Lung (tissue), 11 donors: ENCODE measurements at regions not wholly inside any gene's neighbourhood (a gene's known extent, or its start where the extent isn't known, plus 50 kb on each side); places are given as distances from the start of the nearest gene placed in this dataset.
A peak's percentile ranks its signal among the peaks of the same experiment; 100 is the strongest.

Source experiments
- ATAC-seq: fragments of 200-7000 bp; cut with Tn5 transposase; one replicate; pipeline ENCODE4 v1.9.1; 2020; ENCODE audit warnings: moderate number of reproducible peaks; ENCODE audit not compliant: insufficient read depth, low FRiP score
- DNase-seq, 3 donors: peaks; one replicate each; pipeline ENCODE4 v3.0.0-alpha.2; 2013 to 2017
- H3K27ac ChIP-seq, 2 donors: one replicate each; pipeline ENCODE4 v1.5.1; 2013; ENCODE audit warnings: mild to moderate bottlenecking in 2 of 2, moderate library complexity in 2 of 2, control low read depth in 1 of 2, inconsistent platforms in 1 of 2, low read depth in 1 of 2, low read length in 1 of 2
- H3K27me3 ChIP-seq, 3 donors: one replicate each; pipeline ENCODE4 v1.5.1; 2013; ENCODE audit warnings: low read length in 2 of 3; ENCODE audit not compliant: control insufficient read depth in 3 of 3, insufficient read depth in 3 of 3
- H3K36me3 ChIP-seq, 4 donors: one replicate each; pipeline ENCODE4 v1.5.1; 2013; ENCODE audit warnings: low read length in 4 of 4, mild to moderate bottlenecking in 1 of 4, moderate library complexity in 1 of 4; ENCODE audit not compliant: control insufficient read depth in 4 of 4, insufficient read depth in 4 of 4
- H3K4me1 ChIP-seq, 5 donors: one replicate each; pipeline ENCODE4 v1.5.1; 2013; ENCODE audit warnings: low read length in 5 of 5, mild to moderate bottlenecking in 2 of 5, moderate library complexity in 1 of 5; ENCODE audit not compliant: control insufficient read depth in 5 of 5, insufficient read depth in 5 of 5
- H3K4me3 ChIP-seq: one replicate; pipeline ENCODE4 v1.5.1; 2013; ENCODE audit warnings: mild to moderate bottlenecking, control low read depth, moderate library complexity
- H3K9ac ChIP-seq, 2 donors: one replicate each; pipeline ENCODE4 v1.5.1; 2013; ENCODE audit warnings: low read length in 2 of 2, control low read depth in 1 of 2; ENCODE audit not compliant: insufficient read depth in 1 of 2
- H3K9me3 ChIP-seq, 4 donors: one replicate each; pipeline ENCODE4 v1.5.1; 2013; ENCODE audit warnings: low read length in 3 of 4, mild to moderate bottlenecking in 1 of 4, moderate library complexity in 1 of 4; ENCODE audit not compliant: control insufficient read depth in 4 of 4, insufficient read depth in 3 of 4
- whole genome bisulfite sequencing, 2 donors: extraction: QIAGEN DNeasy Blood & Tissue Kit; methylation state at CpG; one replicate each; pipeline ENCODE4 v1.1.7; 2013; 5-methylcytosine and 5-hydroxymethylcytosine counted together
- TF ChIP-seq, protein P1 (sequence below): IDR thresholded peaks from 2 replicates; pipeline ENCODE4 v1.5.1; 2012; ENCODE audit warnings: mild to moderate bottlenecking; ENCODE audit errors: control extremely low read depth, extremely low read depth
- donor health status: control.
- donor health status: control.
- donor health status: Bipolar disorder and iron deficiency.
- donor health status: healthy.
- donor health status: DM: yes; HTN: yes; CAD: no.

DNA sequence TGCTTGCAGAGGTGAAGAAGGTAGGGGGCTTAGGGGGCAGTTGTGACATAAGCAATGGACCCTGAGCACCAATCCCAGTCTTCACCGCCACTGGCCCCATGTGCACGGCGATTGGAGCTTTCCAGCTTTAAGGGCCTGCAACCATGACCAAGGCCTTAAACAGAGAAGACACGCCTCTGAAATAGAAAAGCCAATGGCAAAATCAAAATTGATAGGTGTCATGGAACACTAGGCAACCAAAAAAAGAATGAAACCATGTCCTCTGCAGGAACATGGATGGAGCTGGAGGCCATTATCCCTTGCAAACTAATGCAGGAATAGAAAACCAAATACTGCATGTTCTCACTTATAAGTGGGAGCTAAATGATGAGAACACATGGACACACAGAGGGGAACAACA, 146.3 kb downstream of the SCARB1 start:
- TF ChIP-seq, protein P1, sequence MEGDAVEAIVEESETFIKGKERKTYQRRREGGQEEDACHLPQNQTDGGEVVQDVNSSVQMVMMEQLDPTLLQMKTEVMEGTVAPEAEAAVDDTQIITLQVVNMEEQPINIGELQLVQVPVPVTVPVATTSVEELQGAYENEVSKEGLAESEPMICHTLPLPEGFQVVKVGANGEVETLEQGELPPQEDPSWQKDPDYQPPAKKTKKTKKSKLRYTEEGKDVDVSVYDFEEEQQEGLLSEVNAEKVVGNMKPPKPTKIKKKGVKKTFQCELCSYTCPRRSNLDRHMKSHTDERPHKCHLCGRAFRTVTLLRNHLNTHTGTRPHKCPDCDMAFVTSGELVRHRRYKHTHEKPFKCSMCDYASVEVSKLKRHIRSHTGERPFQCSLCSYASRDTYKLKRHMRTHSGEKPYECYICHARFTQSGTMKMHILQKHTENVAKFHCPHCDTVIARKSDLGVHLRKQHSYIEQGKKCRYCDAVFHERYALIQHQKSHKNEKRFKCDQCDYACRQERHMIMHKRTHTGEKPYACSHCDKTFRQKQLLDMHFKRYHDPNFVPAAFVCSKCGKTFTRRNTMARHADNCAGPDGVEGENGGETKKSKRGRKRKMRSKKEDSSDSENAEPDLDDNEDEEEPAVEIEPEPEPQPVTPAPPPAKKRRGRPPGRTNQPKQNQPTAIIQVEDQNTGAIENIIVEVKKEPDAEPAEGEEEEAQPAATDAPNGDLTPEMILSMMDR = no peak
- H3K4me1 ChIP-seq = peaks cover 0 to 27% (median 11%) of the 10 kb centered on the region in 5 donors
- peak overlapping the region in 1 of 2 donors; percentile 81 for H3K27ac ChIP-seq
- ATAC-seq (no peak), DNase-seq (no peak)
- no peak overlapping the region for H3K4me3 ChIP-seq
- H3K27me3 ChIP-seq = no peaks in the 10 kb centered on the region
- no peaks in the 10 kb centered on the region for H3K36me3 ChIP-seq
- no peaks in the 10 kb centered on the region for H3K9me3 ChIP-seq
- 99 to 100% methylated on average over 4 of the region's 4 CpGs for WGBS, 2 donors
- no peak overlapping the region for H3K9ac ChIP-seq

DNA sequence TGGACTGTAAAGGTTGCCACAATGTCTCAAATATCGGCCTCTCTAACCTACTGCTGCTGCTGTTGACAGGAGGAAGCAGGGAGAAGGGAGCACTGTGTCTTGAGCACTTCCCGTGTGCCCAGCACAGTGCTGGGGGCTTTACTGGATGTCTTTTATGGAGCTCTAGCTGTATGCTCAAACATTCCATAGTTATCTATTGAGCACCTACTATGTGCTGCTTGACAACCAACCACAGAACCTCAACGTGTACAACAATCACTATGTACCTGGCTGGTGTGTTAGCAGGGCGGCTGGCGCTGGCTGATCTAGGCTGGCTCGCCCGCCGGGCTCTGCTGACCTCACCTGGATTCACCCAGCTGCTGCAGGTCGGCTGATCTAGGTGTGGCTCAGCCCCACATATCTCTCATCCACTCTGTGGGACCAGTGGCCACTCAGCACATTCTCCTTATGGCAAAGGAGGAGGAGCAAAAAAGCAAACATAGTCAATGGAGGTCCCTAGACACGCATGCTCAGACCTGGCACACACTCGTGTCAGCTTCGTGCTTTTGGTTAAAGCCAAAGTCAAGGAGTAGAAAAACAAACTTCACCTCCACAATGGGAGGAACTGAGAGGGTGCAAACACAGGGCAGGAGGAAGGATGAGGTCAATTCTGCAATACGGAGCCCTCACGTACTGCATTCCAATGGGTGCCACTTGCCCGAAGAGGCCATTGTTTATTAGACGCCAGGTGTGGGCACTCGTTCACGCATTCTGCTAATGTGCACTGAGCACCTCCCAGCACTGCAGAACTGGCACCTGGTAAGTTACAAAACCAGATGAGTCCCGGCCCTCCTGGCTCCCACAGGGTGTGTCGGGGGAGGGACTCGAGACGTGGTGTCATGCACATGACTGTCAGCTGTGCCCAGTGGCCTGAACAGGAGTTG, 147.2 kb downstream of the SCARB1 start:
- no peak overlapping the region for H3K9ac ChIP-seq
- peak in 2 of 3 donors; percentile 62 to 67 for DNase-seq
- H3K4me1 ChIP-seq = peaks cover 0 to 25% (median 13%) of the 10 kb centered on the region in 5 donors
- ATAC-seq = peak; percentile 67
- no peaks in the 10 kb centered on the region for H3K9me3 ChIP-seq
- H3K27me3 ChIP-seq = no peaks in the 10 kb centered on the region
- WGBS, 2 donors = 56 to 61% methylated on average over 22 of the region's 22 CpGs
- peak overlapping the region in 1 of 2 donors; percentile 85 for H3K27ac ChIP-seq
- no peaks in the 10 kb centered on the region for H3K36me3 ChIP-seq
- TF ChIP-seq, protein P1 = no peak
- no peak overlapping the region for H3K4me3 ChIP-seq

DNA sequence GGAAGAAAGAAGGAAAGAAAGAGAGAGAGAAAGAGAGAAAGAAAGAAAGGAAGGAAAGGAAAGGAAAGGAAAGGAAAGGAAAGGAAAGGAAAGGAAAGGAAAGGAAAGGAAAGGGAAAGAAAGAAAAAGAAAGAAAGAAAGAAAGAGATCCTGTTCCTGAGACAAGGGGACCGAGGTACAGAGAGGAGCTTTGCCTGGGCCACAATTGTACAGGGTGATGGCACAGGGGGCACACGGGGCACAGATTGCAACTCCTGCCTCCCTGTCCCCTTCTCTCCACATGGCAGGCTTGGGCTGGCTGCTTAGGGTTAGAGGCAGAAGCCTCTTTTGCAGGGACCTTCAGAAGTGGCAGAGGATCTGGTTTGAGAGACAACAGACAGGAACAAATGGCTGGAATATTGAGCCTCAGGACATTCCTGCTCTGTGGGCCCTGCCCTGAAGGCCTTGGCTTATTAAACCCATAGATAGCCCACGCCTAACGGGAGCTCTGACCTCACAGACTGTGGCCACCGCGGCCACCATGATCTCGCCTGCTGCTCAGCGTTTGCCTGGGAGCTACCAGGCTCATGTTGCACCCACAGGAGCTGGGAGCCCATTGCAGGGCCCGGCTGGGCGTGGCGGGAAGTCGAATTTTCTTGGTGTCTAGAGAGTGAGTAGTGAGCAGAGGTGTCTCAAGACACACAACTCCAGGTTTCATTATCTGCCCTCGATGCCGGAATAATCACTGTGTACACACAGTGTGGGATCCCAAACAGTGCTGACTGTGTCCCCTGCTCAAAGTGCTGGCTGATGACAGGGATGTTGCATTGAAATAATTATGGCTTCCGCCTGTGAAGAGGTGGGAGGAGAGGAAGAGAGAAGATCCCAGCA, 147.9 kb upstream of the NCOR2 start:
- TF ChIP-seq, protein P1 = no peak
- Histone ChIP-seq H3K4me1 (peaks cover 0 to 26% (median 11%) of the 10 kb centered on the region in 5 donors), H3K4me3 (no peak overlapping the region), H3K36me3 (no peaks in the 10 kb centered on the region), H3K27ac (peak overlapping the region in 1 of 2 donors; percentile 85), H3K9me3 (no peaks in the 10 kb centered on the region), H3K27me3 (no peaks in the 10 kb centered on the region), H3K9ac (no peak overlapping the region)
- DNase-seq = no peak
- 79 to 90% methylated on average over 15 of the region's 15 CpGs for WGBS, 2 donors
- no peak for ATAC-seq
